PC-9 (cell line): ENCODE measurements at regions not wholly inside any gene's neighbourhood (a gene's known extent, or its start where the extent isn't known, plus 50 kb on each side); places are given as distances from the start of the nearest gene placed in this dataset.

Experiments
- CTCF ChIP-seq: fragments of 200-600 bp; sonication (generic); conservative IDR thresholded peaks from 2 replicates; pipeline ENCODE4 v1.6.1; 2017; ENCODE audit warnings: mixed run types, antibody characterized with exemption, mild to moderate bottlenecking, moderate library complexity
- EZH2 ChIP-seq: fragments of 200-600 bp; sonication (generic); IDR thresholded peaks from 2 replicates; pipeline ENCODE4 v1.8.0; 2017; ENCODE audit warnings: antibody characterized with exemption, low read depth

- no peak for TF ChIP-seq CTCF
- TF ChIP-seq EZH2, result no peak
Measured at GRCh38 chr12:75854681-75855309, 176.8 kb downstream of the PHLDA1 start.
